ENCODE measurements at regions not wholly inside any gene's neighbourhood (a gene's known extent, or its start where the extent isn't known, plus 50 kb on each side); places are given as distances from the start of the nearest gene placed in this dataset.

DNA sequence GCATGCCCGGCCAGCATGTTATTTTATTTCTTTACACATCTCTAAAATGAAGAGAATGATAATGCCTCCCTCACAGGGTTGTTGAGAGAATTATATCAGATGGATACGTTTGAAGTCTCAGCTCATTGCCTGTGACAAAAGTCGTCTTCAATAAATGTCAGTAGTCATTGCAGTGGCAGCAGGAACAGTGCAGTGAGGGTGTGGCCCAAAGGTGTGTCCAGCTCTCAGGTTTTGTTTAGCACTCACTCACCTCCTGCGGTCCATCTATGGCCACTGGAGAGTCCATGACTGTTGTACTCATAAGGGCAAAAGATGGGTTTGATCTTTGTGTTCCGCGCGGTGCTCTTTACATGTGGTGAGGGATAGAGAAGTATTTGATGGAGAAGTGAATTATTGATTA lies 77.2 kb upstream of the TIAM2 start:
- Histone ChIP-seq H3K9me3 (no peaks in the 10 kb centered on the region), H3K4me3 (no peak overlapping the region), H3K27ac (no peak overlapping the region), H3K36me3 (no peaks in the 10 kb centered on the region), H3K4me1 (no peaks in the 10 kb centered on the region), H3K27me3 (no peaks in the 10 kb centered on the region)
- ATAC-seq (ENCODE audit: low FRiP score in 2 of 2) (no peak), DNase-seq (no peak)
- TF ChIP-seq POLR2A (IDR thresholded peaks at IDR 0.05) (no peak), POLR2AphosphoS5 (IDR thresholded peaks at IDR 0.05) (no peak)
- TF ChIP-seq, protein P1, sequence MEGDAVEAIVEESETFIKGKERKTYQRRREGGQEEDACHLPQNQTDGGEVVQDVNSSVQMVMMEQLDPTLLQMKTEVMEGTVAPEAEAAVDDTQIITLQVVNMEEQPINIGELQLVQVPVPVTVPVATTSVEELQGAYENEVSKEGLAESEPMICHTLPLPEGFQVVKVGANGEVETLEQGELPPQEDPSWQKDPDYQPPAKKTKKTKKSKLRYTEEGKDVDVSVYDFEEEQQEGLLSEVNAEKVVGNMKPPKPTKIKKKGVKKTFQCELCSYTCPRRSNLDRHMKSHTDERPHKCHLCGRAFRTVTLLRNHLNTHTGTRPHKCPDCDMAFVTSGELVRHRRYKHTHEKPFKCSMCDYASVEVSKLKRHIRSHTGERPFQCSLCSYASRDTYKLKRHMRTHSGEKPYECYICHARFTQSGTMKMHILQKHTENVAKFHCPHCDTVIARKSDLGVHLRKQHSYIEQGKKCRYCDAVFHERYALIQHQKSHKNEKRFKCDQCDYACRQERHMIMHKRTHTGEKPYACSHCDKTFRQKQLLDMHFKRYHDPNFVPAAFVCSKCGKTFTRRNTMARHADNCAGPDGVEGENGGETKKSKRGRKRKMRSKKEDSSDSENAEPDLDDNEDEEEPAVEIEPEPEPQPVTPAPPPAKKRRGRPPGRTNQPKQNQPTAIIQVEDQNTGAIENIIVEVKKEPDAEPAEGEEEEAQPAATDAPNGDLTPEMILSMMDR (IDR thresholded peaks at IDR 0.05), result no peak
- WGBS, 2 donors, result 93 to 96% methylated on average over 7 of the region's 7 CpGs

DNA sequence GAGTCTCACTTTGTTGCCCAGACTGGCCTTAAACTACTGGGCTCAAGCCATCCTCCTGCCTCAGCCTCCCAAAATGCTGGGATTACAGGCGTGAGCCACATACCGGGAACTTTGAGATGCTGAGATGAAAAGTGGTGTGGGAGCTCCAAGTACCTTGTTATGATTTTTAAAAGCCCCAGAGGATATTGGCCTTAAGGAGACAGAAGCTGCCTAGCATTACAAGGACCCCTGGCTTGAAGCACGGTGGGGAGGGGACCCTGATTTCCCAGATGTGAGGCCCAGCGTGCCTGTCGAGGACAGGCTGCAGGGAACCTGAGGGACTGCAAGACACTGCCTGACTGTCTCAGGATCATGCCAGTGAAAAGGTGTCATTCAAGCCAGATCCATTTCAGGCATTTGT lies 75.3 kb upstream of the TIAM2 start:
- Histone ChIP-seq H3K4me3 (no peak overlapping the region), H3K27ac (no peak overlapping the region), H3K27me3 (no peaks in the 10 kb centered on the region), H3K9me3 (no peaks in the 10 kb centered on the region), H3K4me1 (no peaks in the 10 kb centered on the region), H3K36me3 (no peaks in the 10 kb centered on the region)
- DNase-seq, result no peak
- no peak for ATAC-seq (ENCODE audit: low FRiP score in 2 of 2)
- no peak for TF ChIP-seq POLR2AphosphoS5 (IDR thresholded peaks at IDR 0.05)
- TF ChIP-seq, protein P1 (IDR thresholded peaks at IDR 0.05), result no peak
- 93 to 94% methylated on average over 5 of the region's 5 CpGs for WGBS, 2 donors

DNA sequence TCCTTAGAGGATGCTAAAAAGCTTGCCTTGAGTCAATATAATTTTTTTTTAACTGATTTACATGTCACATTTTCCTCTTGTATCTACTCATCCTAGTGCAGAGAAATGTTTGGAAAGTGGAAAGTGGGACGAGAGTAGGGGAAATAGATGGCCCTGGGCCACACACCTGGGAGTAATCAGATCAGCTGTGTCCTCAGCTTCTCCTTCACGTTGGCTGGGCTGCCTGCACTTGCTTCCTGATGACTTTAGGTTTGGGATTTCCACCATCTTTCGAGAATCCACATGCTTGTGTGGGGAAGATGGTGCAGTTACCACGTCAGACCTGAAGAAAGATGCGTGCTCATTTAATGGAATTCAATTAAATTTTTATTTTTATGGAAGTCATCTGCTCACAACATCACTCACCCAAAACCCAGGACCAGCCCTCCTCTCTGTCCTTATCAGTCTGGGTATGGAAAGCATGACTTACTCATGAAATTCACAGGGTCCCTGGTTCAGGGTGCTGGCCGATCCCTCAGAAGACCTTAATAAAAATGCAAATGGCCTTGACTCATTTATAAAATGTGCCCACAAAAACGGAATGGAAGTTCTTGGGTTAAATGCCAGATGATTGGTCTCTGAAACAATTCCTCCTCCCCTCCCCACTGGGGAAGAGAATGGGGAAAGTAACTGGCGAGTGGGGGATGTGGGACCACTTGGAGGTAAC lies 74.5 kb upstream of the TIAM2 start:
- 90 to 93% methylated on average over 8 of the region's 8 CpGs for WGBS, 2 donors
- no peak for ATAC-seq (ENCODE audit: low FRiP score in 2 of 2)
- Histone ChIP-seq H3K27ac (no peak overlapping the region), H3K36me3 (no peaks in the 10 kb centered on the region), H3K4me3 (no peak overlapping the region), H3K27me3 (no peaks in the 10 kb centered on the region), H3K9me3 (no peaks in the 10 kb centered on the region), H3K4me1 (no peaks in the 10 kb centered on the region)
- no peak for TF ChIP-seq EP300 (IDR thresholded peaks at IDR 0.05)
- no peak for TF ChIP-seq POLR2AphosphoS5 (IDR thresholded peaks at IDR 0.05)
- no peak for TF ChIP-seq POLR2A (IDR thresholded peaks at IDR 0.05)
- TF ChIP-seq, protein P1 (IDR thresholded peaks at IDR 0.05), result no peak
- DNase-seq, result no peak

DNA sequence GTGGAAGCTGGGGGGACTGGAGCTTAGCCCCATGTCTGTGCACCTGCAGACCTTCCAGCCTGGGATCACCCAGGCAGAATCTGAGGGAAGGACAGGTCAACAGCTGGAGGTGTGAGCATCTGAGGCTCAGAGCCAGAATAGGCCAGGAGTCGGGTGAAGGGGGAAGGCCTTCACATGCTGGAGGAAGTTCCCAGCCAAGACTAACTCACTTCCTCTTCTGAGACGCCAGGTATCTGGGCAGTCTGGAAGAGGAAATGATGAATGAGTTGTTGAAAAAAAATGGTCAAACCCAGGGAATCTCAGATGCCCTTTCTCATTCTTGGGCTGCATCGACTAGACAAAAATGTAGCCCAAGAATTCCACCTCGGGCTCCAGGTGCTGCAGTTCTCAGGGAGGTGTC lies 73.6 kb upstream of the TIAM2 start:
- no peaks in the 10 kb centered on the region for H3K36me3 ChIP-seq
- no peak for TF ChIP-seq EP300 (IDR thresholded peaks at IDR 0.05)
- WGBS, 2 donors, result 60% methylated on average over 4 of the region's 4 CpGs
- no peaks in the 10 kb centered on the region for H3K27me3 ChIP-seq
- DNase-seq (no peak), ATAC-seq (ENCODE audit: low FRiP score in 2 of 2) (no peak)
- H3K9me3 ChIP-seq, result no peaks in the 10 kb centered on the region
- no peak overlapping the region for H3K4me3 ChIP-seq
- no peak overlapping the region for H3K27ac ChIP-seq
- no peaks in the 10 kb centered on the region for H3K4me1 ChIP-seq

DNA sequence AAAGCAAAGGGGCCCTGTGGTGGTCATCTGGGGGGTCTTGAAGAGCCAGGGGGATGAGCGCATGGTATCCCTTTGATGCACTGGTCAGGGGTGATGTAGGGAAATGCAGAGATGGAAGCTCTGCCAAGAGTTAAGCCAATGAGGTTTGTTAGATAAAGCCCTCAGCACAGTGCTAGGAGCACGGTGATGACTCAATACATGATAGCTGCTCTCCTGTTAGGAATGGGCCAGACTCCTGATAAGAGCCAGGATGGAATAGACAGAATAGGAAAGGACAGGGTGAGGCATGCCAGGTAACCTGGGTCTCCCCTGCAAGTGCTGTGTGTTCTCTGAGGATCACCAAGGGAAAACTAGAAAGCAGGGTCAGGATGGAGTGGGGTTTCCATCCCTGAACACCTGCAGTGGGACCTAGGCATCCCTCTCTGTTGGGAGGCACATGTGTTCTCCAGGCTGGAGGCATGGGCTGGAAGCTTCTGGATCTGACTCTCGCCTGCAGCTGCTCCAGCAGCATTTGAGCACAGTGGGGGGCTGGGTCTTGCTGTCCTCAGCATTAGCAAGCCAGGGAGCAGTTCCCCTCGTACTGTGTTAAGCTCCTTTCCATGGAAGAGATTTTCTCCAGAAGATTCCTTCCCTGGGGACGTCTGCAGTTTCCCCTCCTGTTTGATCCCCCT lies 71.8 kb upstream of the TIAM2 start:
- DNase-seq (no peak), ATAC-seq (ENCODE audit: low FRiP score in 2 of 2) (peak in 1 of 2 donors; percentile 7)
- H3K27ac ChIP-seq, result no peak overlapping the region
- no peaks in the 10 kb centered on the region for H3K9me3 ChIP-seq
- TF ChIP-seq POLR2AphosphoS5 (IDR thresholded peaks at IDR 0.05), result no peak
- no peak for TF ChIP-seq EP300 (IDR thresholded peaks at IDR 0.05)
- TF ChIP-seq, protein P1 (IDR thresholded peaks at IDR 0.05), result no peak
- no peak for TF ChIP-seq POLR2A (IDR thresholded peaks at IDR 0.05)
- no peak overlapping the region for H3K4me3 ChIP-seq
- no peaks in the 10 kb centered on the region for H3K36me3 ChIP-seq
- no peaks in the 10 kb centered on the region for H3K27me3 ChIP-seq
- H3K4me1 ChIP-seq, result no peaks in the 10 kb centered on the region
- 81 to 86% methylated on average over 5 of the region's 5 CpGs for WGBS, 2 donors

Measured in upper lobe of left lung (tissue), 6 donors.